ENCODE measurements at regions not wholly inside any gene's neighbourhood (a gene's known extent, or its start where the extent isn't known, plus 50 kb on each side); places are given as distances from the start of the nearest gene placed in this dataset.

DNA sequence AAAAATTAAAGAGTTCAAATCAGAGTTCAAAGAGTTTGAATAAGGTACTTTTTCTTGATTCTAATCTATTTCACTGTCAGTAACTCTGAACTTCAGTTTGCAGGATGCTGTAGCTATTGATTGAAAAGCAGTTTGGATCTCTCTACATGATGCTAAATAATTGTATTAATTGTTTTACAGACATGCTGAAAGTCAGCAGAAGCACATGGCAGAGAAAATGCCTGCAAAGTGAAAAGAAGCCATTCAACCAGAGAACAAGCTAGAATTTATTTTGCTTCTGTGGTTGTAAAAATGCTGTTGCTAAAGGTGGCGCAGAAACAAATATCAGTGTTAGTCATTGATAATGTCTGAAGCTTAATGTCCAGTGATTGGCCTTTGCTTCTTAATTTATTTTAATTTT, 92.1 kb upstream of the IL12A start:
- H3K9me2 ChIP-seq (replicated peaks; ENCODE audit: insufficient read depth, low read length) = no peaks in the 10 kb centered on the region
- no peak overlapping the region for H3K27ac ChIP-seq (ENCODE audit: low read length)
- H3K79me2 ChIP-seq (ENCODE audit: low read length) = no peaks in the 10 kb centered on the region
- H3K36me3 ChIP-seq (ENCODE audit: insufficient read depth, low read length) = no peaks in the 10 kb centered on the region
- no peak overlapping the region for H2AFZ ChIP-seq (ENCODE audit: low read length)
- no peak overlapping the region for H3K9ac ChIP-seq (ENCODE audit: low read length)
- no peaks in the 10 kb centered on the region; the same call in 1 of the 2 replicates for H3K27me3 ChIP-seq (ENCODE audit: low read length)
- H3K4me1 ChIP-seq (ENCODE audit: low read length) = peaks cover 3% of the 10 kb centered on the region; the same call in 1 of the 2 replicates
- H4K20me1 ChIP-seq (ENCODE audit: insufficient read depth, low read depth, low read length) = no peaks in the 10 kb centered on the region
- no peak overlapping the region for H3K4me3 ChIP-seq (ENCODE audit: low read length)
- H3K4me2 ChIP-seq (ENCODE audit: low read depth, low read length, poor library complexity, severe bottlenecking) = no peak overlapping the region
- DNase-seq = no peak
- no peaks in the 10 kb centered on the region for H3K9me3 ChIP-seq (ENCODE audit: low read length)

DNA sequence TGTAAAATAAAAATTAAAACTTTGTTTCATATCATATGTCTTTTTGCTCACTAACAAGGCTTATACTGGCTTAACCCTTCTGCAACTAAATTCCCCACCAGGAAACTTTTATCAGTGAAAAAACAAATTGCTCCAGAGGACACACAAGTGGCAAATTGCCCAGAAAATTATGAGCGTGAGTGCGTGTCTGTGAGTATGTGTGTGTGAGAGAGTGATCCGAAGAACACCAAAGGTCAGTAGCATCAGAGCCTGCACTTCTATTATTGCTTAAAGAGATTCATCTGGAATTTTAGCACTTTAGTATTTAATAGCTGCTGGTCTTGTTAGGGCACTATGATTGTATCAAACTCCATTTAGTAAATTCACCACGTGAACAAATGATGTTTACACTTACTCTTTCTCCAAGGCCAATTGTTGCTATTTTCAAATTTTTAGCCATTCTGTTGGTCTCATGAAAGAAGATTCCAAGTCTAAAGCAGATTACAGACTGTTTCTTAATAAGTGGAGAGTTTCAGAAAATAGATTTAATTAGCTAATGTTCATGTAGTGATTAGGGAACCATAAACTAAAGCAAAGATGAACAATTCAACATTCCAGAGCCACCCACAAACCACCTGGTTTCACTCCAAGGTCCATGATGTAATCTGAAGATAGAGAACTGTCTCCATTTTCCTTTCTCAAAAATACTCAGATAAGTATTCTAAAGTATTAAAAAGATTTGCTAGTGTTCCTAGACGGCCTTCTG, 91.1 kb upstream of the IL12A start:
- H3K9ac ChIP-seq (ENCODE audit: low read length) = no peak overlapping the region
- H2AFZ ChIP-seq (ENCODE audit: low read length) = no peak overlapping the region
- H3K4me1 ChIP-seq (ENCODE audit: low read length) = peaks cover 6% of the 10 kb centered on the region
- no peak for DNase-seq
- H3K27ac ChIP-seq (ENCODE audit: low read length) = no peak overlapping the region
- H3K4me2 ChIP-seq (ENCODE audit: low read depth, low read length, poor library complexity, severe bottlenecking) = no peak overlapping the region
- no peaks in the 10 kb centered on the region; the same call in 1 of the 2 replicates for H3K27me3 ChIP-seq (ENCODE audit: low read length)
- H4K20me1 ChIP-seq (ENCODE audit: insufficient read depth, low read depth, low read length) = no peaks in the 10 kb centered on the region
- no peaks in the 10 kb centered on the region for H3K79me2 ChIP-seq (ENCODE audit: low read length)
- no peaks in the 10 kb centered on the region for H3K9me3 ChIP-seq (ENCODE audit: low read length)
- H3K36me3 ChIP-seq (ENCODE audit: insufficient read depth, low read length) = no peaks in the 10 kb centered on the region
- no peak overlapping the region for H3K4me3 ChIP-seq (ENCODE audit: low read length)
- H3K9me2 ChIP-seq (replicated peaks; ENCODE audit: insufficient read depth, low read length) = no peaks in the 10 kb centered on the region

DNA sequence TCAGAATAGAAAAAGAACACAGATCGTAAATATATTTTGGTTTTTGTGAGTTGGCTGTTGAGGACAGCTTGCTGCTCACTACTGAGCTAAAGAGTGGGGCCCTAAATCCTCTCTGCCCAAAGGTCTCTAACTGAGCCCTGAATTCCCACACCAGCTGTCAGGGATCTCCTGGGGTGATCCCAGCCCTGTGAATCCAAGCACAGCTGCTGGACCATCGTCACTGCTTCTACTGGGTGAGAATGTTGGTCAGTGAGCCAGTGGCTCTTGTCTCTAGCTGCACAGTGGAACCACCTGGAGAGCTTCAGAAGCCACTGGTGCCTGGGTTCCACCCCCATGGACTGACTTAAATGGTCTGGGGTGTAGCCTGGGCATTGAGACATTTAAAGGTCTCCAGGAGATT, 90.5 kb upstream of the IL12A start:
- no peaks in the 10 kb centered on the region for H3K9me2 ChIP-seq (replicated peaks; ENCODE audit: insufficient read depth, low read length)
- peaks cover 12% of the 10 kb centered on the region for H3K4me1 ChIP-seq (ENCODE audit: low read length)
- H3K4me2 ChIP-seq (ENCODE audit: low read depth, low read length, poor library complexity, severe bottlenecking) = no peak overlapping the region
- no peak overlapping the region for H2AFZ ChIP-seq (ENCODE audit: low read length)
- H4K20me1 ChIP-seq (ENCODE audit: insufficient read depth, low read depth, low read length) = no peaks in the 10 kb centered on the region
- H3K36me3 ChIP-seq (ENCODE audit: insufficient read depth, low read length) = no peaks in the 10 kb centered on the region
- no peaks in the 10 kb centered on the region for H3K79me2 ChIP-seq (ENCODE audit: low read length)
- no peaks in the 10 kb centered on the region for H3K9me3 ChIP-seq (ENCODE audit: low read length)
- no peak overlapping the region for H3K9ac ChIP-seq (ENCODE audit: low read length)
- no peaks in the 10 kb centered on the region; the same call in 1 of the 2 replicates for H3K27me3 ChIP-seq (ENCODE audit: low read length)
- H3K4me3 ChIP-seq (ENCODE audit: low read length) = no peak overlapping the region
- H3K27ac ChIP-seq (ENCODE audit: low read length) = no peak overlapping the region
- no peak for DNase-seq

DNA sequence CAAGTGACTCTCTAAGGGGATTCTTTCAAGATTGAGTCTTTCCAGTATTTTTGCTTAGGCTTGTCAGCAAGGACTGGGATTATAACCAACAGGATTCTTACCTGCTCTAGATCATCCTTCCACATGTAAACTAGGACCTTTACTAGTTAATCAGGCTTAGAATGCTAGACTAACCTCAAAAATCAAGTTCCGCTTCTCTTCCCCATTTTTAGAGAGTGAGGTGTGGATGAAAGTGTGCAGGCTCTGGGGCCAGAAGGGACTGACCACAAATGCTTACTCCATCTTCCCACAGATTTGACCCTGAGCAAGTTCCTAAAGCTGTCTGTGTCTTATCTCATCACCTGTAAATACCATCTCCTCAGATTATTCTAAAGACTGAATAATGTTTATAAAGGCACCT, 89.5 kb upstream of the IL12A start:
- H3K9ac ChIP-seq (ENCODE audit: low read length) = no peak overlapping the region
- no peak overlapping the region for H3K4me3 ChIP-seq (ENCODE audit: low read length)
- H3K79me2 ChIP-seq (ENCODE audit: low read length) = no peaks in the 10 kb centered on the region
- no peaks in the 10 kb centered on the region for H3K9me3 ChIP-seq (ENCODE audit: low read length)
- H3K27me3 ChIP-seq (ENCODE audit: low read length) = no peaks in the 10 kb centered on the region; the same call in 1 of the 2 replicates
- H3K4me2 ChIP-seq (ENCODE audit: low read depth, low read length, poor library complexity, severe bottlenecking) = no peak overlapping the region
- no peaks in the 10 kb centered on the region for H3K9me2 ChIP-seq (replicated peaks; ENCODE audit: insufficient read depth, low read length)
- H4K20me1 ChIP-seq (ENCODE audit: insufficient read depth, low read depth, low read length) = no peaks in the 10 kb centered on the region
- no peaks in the 10 kb centered on the region for H3K36me3 ChIP-seq (ENCODE audit: insufficient read depth, low read length)
- H2AFZ ChIP-seq (ENCODE audit: low read length) = no peak overlapping the region
- DNase-seq = no peak
- H3K27ac ChIP-seq (ENCODE audit: low read length) = no peak overlapping the region
- H3K4me1 ChIP-seq (ENCODE audit: low read length) = peaks cover 22% of the 10 kb centered on the region

DNA sequence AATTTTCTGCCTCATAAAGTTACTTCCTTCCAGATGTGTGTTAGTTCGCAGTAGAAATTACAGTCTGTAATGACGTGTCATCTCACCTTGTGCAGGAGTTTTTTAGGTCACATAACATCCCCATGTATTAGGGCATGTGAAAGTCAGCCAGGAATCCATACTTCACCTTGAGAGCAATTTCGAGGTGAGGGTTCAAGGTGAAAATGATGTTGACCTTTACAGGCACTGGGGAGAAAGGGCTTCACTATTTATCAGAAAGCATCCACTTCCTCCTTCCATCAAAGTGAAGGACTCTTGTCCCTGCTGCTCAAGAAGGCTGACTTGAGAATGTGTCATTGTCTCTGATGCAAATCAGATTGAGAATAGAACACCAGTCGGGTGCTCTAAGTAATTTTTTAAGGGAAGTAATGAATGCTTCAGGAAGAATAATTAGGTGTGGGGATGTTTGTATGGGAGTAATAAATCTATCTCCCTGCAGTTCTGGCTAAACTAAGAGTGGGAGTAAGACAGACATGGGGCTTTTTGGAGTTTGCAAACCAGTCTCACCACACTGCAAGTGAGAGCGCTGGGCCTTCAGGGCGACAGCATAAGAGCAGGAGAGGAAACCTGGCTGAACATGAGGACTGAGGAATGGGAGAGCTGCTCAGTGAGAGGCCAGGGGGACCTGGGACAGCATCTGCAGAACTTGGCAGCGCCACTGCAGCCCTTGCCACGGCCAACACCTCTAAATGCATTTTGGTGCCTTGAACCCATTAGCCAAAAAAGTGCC, 85.9 kb upstream of the IL12A start:
- Histone ChIP-seq H3K79me2 (ENCODE audit: low read length) (no peaks in the 10 kb centered on the region), H3K36me3 (ENCODE audit: insufficient read depth, low read length) (no peaks in the 10 kb centered on the region), H3K9me2 (replicated peaks; ENCODE audit: insufficient read depth, low read length) (no peaks in the 10 kb centered on the region), H4K20me1 (ENCODE audit: insufficient read depth, low read depth, low read length) (no peaks in the 10 kb centered on the region), H2AFZ (ENCODE audit: low read length) (peak overlapping the region; percentile 1; the same call in 1 of the 2 replicates), H3K4me1 (ENCODE audit: low read length) (peaks cover 31% of the 10 kb centered on the region), H3K27me3 (ENCODE audit: low read length) (no peaks in the 10 kb centered on the region; the same call in 1 of the 2 replicates), H3K4me2 (ENCODE audit: low read depth, low read length, poor library complexity, severe bottlenecking) (peak overlapping the region; percentile 34), H3K9me3 (ENCODE audit: low read length) (no peaks in the 10 kb centered on the region), H3K27ac (ENCODE audit: low read length) (no peak overlapping the region), H3K4me3 (ENCODE audit: low read length) (no peak overlapping the region), H3K9ac (ENCODE audit: low read length) (no peak overlapping the region)
- peak; percentile 55 for DNase-seq

DNA sequence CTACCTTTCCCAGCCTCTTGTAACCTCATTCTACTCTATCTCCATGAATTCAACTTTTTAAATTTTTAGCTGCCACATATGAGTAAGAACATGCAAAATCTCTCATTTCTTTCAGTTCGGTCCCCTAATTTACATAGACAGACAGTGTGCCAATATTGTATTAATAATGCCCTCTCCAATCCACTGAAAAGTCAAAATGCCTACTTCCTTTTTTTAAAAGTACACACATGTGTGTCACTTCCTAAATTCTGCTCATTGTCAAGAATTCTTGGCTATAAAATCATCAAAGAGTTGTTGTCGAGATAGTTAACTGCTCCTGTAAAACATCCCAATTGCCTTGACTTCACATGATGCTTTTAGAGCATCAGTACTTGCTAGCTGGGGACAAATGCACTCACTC, 84.2 kb upstream of the IL12A start:
- Histone ChIP-seq H2AFZ (ENCODE audit: low read length) (peak overlapping the region; percentile 27), H3K79me2 (ENCODE audit: low read length) (no peaks in the 10 kb centered on the region), H3K9ac (ENCODE audit: low read length) (no peak overlapping the region), H3K36me3 (ENCODE audit: insufficient read depth, low read length) (no peaks in the 10 kb centered on the region), H3K9me3 (ENCODE audit: low read length) (no peaks in the 10 kb centered on the region), H4K20me1 (ENCODE audit: insufficient read depth, low read depth, low read length) (no peaks in the 10 kb centered on the region), H3K4me1 (ENCODE audit: low read length) (peaks cover 31% of the 10 kb centered on the region), H3K27ac (ENCODE audit: low read length) (peak overlapping the region; percentile 8; the same call in 1 of the 2 replicates), H3K4me3 (ENCODE audit: low read length) (peak overlapping the region; percentile 31; the same call in 1 of the 2 replicates), H3K9me2 (replicated peaks; ENCODE audit: insufficient read depth, low read length) (no peaks in the 10 kb centered on the region), H3K27me3 (ENCODE audit: low read length) (no peaks in the 10 kb centered on the region), H3K4me2 (ENCODE audit: low read depth, low read length, poor library complexity, severe bottlenecking) (peak overlapping the region; percentile 64)
- DNase-seq = peak; percentile 75

DNA sequence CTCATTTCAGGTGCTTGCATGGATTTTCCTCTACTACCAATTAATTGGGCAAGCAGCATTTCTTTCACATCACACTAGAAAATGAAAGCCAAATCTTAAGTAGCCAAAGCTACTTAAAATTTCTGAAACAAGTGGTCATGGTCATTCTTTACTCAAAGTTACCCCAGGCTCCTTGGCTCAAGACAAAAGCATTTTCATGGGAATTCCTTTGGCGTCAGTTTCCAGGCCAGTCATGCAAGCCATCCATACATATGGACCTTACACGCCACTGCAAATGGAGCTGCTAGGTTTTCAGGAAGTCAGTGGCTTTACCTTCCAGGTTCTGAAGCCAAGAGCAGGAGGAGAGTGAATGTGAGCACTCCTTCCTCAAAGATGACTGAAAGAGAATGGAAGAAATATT, 83.7 kb upstream of the IL12A start:
- DNase-seq = no peak
- H3K4me3 ChIP-seq (ENCODE audit: low read length) = no peak overlapping the region
- peaks cover 31% of the 10 kb centered on the region for H3K4me1 ChIP-seq (ENCODE audit: low read length)
- no peak overlapping the region; the same call in 1 of the 2 replicates for H3K27ac ChIP-seq (ENCODE audit: low read length)
- no peaks in the 10 kb centered on the region for H3K9me3 ChIP-seq (ENCODE audit: low read length)
- H3K27me3 ChIP-seq (ENCODE audit: low read length) = no peaks in the 10 kb centered on the region
- no peaks in the 10 kb centered on the region for H3K36me3 ChIP-seq (ENCODE audit: insufficient read depth, low read length)
- no peaks in the 10 kb centered on the region for H3K79me2 ChIP-seq (ENCODE audit: low read length)
- no peaks in the 10 kb centered on the region for H3K9me2 ChIP-seq (replicated peaks; ENCODE audit: insufficient read depth, low read length)
- peak overlapping the region; percentile 27; the same call in 1 of the 2 replicates for H2AFZ ChIP-seq (ENCODE audit: low read length)
- peak overlapping the region; percentile 64 for H3K4me2 ChIP-seq (ENCODE audit: low read depth, low read length, poor library complexity, severe bottlenecking)
- no peaks in the 10 kb centered on the region for H4K20me1 ChIP-seq (ENCODE audit: insufficient read depth, low read depth, low read length)
- no peak overlapping the region for H3K9ac ChIP-seq (ENCODE audit: low read length)

DNA sequence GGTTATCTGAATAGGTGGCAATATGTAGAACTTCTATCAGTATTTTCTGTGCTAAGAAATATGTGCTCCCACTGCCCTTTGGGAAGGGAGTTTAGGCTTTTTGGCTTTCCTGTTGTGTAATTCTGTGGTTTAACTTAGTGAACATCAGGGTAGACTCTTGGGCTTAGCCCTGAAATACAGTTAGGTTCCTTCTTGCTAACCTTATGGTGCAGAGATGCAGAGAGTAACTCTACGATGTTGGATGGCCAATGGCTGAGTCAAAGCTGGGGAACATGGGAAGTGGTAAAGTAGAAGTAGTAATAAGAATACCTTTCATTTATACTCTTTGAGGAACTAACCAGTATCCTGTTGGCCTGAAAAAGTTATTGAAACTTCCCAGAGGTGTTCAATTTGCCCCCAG, 80.8 kb upstream of the IL12A start:
- Histone ChIP-seq H3K27ac (ENCODE audit: low read length) (no peak overlapping the region), H3K9me3 (ENCODE audit: low read length) (no peaks in the 10 kb centered on the region), H4K20me1 (ENCODE audit: insufficient read depth, low read depth, low read length) (no peaks in the 10 kb centered on the region), H3K79me2 (ENCODE audit: low read length) (no peaks in the 10 kb centered on the region), H3K9me2 (replicated peaks; ENCODE audit: insufficient read depth, low read length) (no peaks in the 10 kb centered on the region), H2AFZ (ENCODE audit: low read length) (no peak overlapping the region), H3K27me3 (ENCODE audit: low read length) (no peaks in the 10 kb centered on the region), H3K4me2 (ENCODE audit: low read depth, low read length, poor library complexity, severe bottlenecking) (no peak overlapping the region), H3K4me3 (ENCODE audit: low read length) (no peak overlapping the region), H3K9ac (ENCODE audit: low read length) (no peak overlapping the region), H3K36me3 (ENCODE audit: insufficient read depth, low read length) (no peaks in the 10 kb centered on the region), H3K4me1 (ENCODE audit: low read length) (peaks cover 23% of the 10 kb centered on the region)
- no peak for DNase-seq
